SJCRH30 (cell line): ENCODE measurements at regions not wholly inside any gene's neighbourhood (a gene's known extent, or its start where the extent isn't known, plus 50 kb on each side); places are given as distances from the start of the nearest gene placed in this dataset.

ENCODE experiments used
- DNase-seq, 2 experiments: peaks; one replicate each; pipeline ENCODE4 v3.0.0-alpha.2; 2015 to 2020
- H3K27ac ChIP-seq: fragments of 250-450 bp; sonication (Bioruptor Pico); 2 replicates; pipeline ENCODE4 v1.5.1; 2020; ENCODE audit warnings: mild to moderate bottlenecking, moderate library complexity
- H3K27me3 ChIP-seq: fragments of 250-450 bp; sonication (Bioruptor Pico); 2 replicates; pipeline ENCODE4 v1.5.1; 2020; ENCODE audit warnings: mild to moderate bottlenecking, moderate library complexity
- H3K36me3 ChIP-seq: fragments of 250-450 bp; sonication (Bioruptor Pico); 2 replicates; pipeline ENCODE4 v1.5.1; 2020; ENCODE audit warnings: mild to moderate bottlenecking, moderate library complexity
- H3K4me1 ChIP-seq: fragments of 250-450 bp; sonication (Bioruptor Pico); 2 replicates; pipeline ENCODE4 v1.5.1; 2020; ENCODE audit warnings: mild to moderate bottlenecking, moderate library complexity
- H3K4me3 ChIP-seq: fragments of 250-450 bp; sonication (Bioruptor Pico); 2 replicates; pipeline ENCODE4 v1.5.1; 2020; ENCODE audit warnings: mild to moderate bottlenecking, moderate library complexity
- H3K9me3 ChIP-seq: fragments of 250-450 bp; sonication (Bioruptor Pico); replicated peaks from 2 replicates; pipeline ENCODE4 v1.5.1; 2020; ENCODE audit warnings: mild to moderate bottlenecking, moderate library complexity

DNA sequence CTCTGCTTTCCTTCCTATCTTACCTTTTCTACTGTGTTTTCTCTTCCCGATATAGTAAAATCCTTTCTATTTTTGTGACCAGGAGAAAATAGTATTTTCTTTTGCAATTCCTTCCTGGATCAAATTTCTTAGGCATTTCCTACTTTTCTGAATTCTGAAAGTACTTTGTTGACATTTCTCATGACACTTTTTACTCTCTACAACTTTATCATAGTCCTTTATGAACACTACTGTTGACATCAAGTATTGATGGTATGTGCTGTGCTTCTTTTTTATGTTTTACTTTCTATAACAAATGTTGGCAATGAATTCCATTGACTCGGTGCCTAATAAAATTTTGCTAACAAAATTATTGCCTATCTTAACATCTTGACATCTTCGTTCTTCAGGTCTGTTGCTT, 217.7 kb upstream of the TCF4 start:
- Histone ChIP-seq H3K9me3 (no peaks in the 10 kb centered on the region), H3K27ac (no peak overlapping the region), H3K27me3 (no peaks in the 10 kb centered on the region), H3K4me1 (no peaks in the 10 kb centered on the region), H3K4me3 (no peak overlapping the region), H3K36me3 (no peaks in the 10 kb centered on the region)
- DNase-seq = no peak

GRCh38 chr18:55795101-55795669, 207.2 kb upstream of the TCF4 start:
- Histone ChIP-seq H3K36me3 (no peaks in the 10 kb centered on the region), H3K4me1 (no peaks in the 10 kb centered on the region), H3K4me3 (no peak overlapping the region), H3K27me3 (no peaks in the 10 kb centered on the region), H3K9me3 (no peaks in the 10 kb centered on the region), H3K27ac (no peak overlapping the region)
- no peak for DNase-seq

GRCh38 chr18:55794288-55795052, 206.5 kb upstream of the TCF4 start:
- DNase-seq = no peak
- H3K4me3 ChIP-seq = no peak overlapping the region
- no peaks in the 10 kb centered on the region for H3K27me3 ChIP-seq
- H3K4me1 ChIP-seq = no peaks in the 10 kb centered on the region
- no peaks in the 10 kb centered on the region for H3K36me3 ChIP-seq
- no peaks in the 10 kb centered on the region for H3K9me3 ChIP-seq
- H3K27ac ChIP-seq = no peak overlapping the region

DNA sequence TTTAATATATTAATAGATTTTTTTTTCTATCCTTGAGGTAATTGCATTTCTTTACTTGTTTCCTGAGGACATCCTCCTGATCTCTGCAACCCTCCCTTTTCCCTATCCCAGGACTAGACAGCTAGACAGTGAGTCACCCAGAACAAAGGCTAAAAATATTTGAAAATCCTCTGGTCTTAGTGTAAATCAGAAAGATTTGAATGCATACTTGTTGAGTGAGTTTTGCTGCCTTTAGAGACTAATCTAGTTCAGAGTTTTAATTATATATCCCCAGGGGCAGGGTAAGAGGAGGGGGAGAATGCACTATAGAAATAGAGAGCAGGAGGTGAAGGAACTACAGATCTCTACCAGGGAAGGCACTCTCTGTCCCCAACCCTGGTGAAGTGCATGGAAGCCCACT, 202.3 kb upstream of the TCF4 start:
- no peaks in the 10 kb centered on the region for H3K36me3 ChIP-seq
- no peaks in the 10 kb centered on the region for H3K27me3 ChIP-seq
- H3K4me1 ChIP-seq = no peaks in the 10 kb centered on the region
- no peak for DNase-seq
- peak overlapping the region; percentile 43 for H3K27ac ChIP-seq
- no peak overlapping the region for H3K4me3 ChIP-seq
- no peaks in the 10 kb centered on the region for H3K9me3 ChIP-seq

- no peaks in the 10 kb centered on the region for H3K9me3 ChIP-seq
- H3K4me3 ChIP-seq = no peak overlapping the region
- no peaks in the 10 kb centered on the region for H3K27me3 ChIP-seq
- no peak overlapping the region for H3K27ac ChIP-seq
- H3K36me3 ChIP-seq = no peaks in the 10 kb centered on the region
- DNase-seq = no peak
- H3K4me1 ChIP-seq = no peaks in the 10 kb centered on the region
Observed at GRCh38 chr18:55787536-55788073, 199.6 kb upstream of the TCF4 start.

DNA sequence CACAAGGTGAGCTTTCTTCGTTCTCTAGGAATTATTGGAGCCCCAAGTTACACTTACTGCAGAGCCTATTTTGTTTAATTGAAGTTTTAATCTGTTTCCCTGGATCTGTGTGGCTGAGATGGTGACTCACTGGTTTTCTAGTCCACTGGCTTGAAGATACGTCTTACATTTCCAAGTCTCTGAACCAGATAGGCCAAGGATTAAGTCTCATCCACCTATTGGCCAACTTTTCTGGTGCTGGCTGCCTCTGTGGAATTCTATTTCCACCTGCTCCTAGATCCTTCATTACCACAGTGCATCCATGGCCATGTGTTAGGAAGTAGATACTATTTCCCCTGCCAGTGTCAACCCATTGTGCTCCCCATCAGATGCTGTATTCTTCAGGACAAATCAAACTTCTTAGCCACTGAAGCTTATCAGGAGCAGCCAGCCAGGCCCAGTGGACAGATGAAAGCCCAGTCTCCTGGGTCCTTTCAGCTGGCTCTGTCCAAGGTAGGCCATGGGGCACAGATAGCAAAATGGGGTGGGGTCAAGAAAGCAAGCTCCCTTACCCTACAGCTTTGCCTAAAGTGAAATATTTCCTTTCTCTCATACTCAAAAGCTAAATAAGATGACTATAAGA, 198.8 kb upstream of the TCF4 start:
- Histone ChIP-seq H3K27me3 (no peaks in the 10 kb centered on the region), H3K9me3 (no peaks in the 10 kb centered on the region), H3K36me3 (no peaks in the 10 kb centered on the region), H3K27ac (no peak overlapping the region), H3K4me1 (no peaks in the 10 kb centered on the region), H3K4me3 (no peak overlapping the region)
- no peak for DNase-seq

- no peaks in the 10 kb centered on the region for H3K9me3 ChIP-seq
- no peaks in the 10 kb centered on the region for H3K36me3 ChIP-seq
- H3K27me3 ChIP-seq = no peaks in the 10 kb centered on the region
- no peak overlapping the region for H3K4me3 ChIP-seq
- H3K27ac ChIP-seq = no peak overlapping the region
- no peak for DNase-seq
- H3K4me1 ChIP-seq = peaks cover 1% of the 10 kb centered on the region; the same call in 1 of the 2 replicates
Observed at GRCh38 chr18:55783921-55784320, 195.9 kb upstream of the TCF4 start.

DNA sequence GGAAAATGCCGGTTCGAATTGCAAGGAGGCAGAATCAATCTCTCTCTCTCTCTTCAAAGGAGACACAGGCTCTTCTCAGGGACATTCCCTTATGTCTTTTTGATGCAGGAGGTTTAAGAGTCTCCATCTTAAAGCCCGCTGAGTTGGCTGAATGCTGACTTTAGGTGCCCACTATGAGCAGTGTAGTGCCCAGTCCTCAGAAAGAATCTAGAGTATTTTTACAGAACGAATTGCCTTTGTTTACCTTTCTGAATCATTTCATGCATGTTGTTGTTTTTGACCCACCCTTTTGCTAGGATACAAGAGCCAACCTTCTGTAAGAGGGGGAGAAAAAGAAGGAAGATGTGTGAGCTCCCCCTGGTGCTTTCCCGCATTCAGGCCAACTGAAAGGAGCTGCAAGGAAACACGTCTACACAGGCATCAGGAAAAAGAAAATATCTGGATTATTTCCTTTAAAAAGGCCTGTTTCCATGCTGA, 193.5 kb upstream of the TCF4 start:
- Histone ChIP-seq H3K4me1 (peaks cover 3% of the 10 kb centered on the region; the same call in 1 of the 2 replicates), H3K4me3 (no peak overlapping the region), H3K27ac (no peak overlapping the region), H3K36me3 (no peaks in the 10 kb centered on the region), H3K27me3 (no peaks in the 10 kb centered on the region), H3K9me3 (no peaks in the 10 kb centered on the region)
- DNase-seq = peak in 1 of 2 experiments; percentile 64

GRCh38 chr18:55780586-55781071, 192.6 kb upstream of the TCF4 start:
- Histone ChIP-seq H3K27me3 (no peaks in the 10 kb centered on the region), H3K36me3 (no peaks in the 10 kb centered on the region), H3K9me3 (no peaks in the 10 kb centered on the region), H3K4me1 (peaks cover 3% of the 10 kb centered on the region; the same call in 1 of the 2 replicates), H3K27ac (no peak overlapping the region), H3K4me3 (peak overlapping the region; percentile 61)
- DNase-seq = no peak

GRCh38 chr18:55779691-55780585, 191.9 kb upstream of the TCF4 start:
- peak; percentile 40 to 55 for DNase-seq
- no peaks in the 10 kb centered on the region for H3K36me3 ChIP-seq
- H3K4me3 ChIP-seq = peak overlapping the region; percentile 61
- H3K4me1 ChIP-seq = peaks cover 3% of the 10 kb centered on the region; the same call in 1 of the 2 replicates
- peak overlapping the region; percentile 70 for H3K27ac ChIP-seq
- no peaks in the 10 kb centered on the region for H3K27me3 ChIP-seq
- H3K9me3 ChIP-seq = no peaks in the 10 kb centered on the region

- peak overlapping the region; percentile 61 for H3K4me3 ChIP-seq
Observed at GRCh38 chr18:55778788-55779690, 191.0 kb upstream of the TCF4 start.

DNA sequence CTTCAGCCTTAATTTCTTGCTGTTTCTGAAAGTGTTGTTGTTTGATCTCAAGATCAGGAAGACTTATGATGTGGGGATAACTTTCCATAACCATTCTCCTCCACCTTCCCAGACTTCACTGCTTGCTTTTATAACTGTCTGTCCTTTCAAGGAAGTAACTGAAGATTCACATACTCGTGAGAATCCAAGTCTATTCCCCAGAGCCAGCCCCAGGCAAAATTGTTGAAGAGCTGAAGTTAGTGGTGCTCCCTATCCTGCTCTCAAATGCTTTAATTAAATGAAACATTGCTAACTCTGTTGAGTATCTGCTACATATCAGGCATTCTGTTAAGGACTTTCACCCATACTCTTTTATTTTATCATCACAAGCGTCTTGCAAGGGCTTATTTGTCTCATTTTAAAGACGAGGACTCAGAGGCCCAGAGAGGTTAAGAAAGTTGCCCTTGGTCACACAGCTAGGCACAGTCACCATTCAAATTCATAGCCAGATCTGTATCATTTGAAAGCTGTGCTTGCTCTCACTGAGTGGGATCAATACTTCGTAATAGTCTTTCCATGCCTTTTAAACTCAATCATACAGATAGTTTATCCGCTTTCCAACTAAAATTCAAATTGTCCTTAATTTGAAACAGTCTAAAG, 189.8 kb upstream of the TCF4 start:
- DNase-seq = no peak
- Histone ChIP-seq H3K4me3 (no peak overlapping the region), H3K9me3 (no peaks in the 10 kb centered on the region), H3K27me3 (no peaks in the 10 kb centered on the region), H3K4me1 (peaks cover 3% of the 10 kb centered on the region; the same call in 1 of the 2 replicates), H3K27ac (no peak overlapping the region), H3K36me3 (no peaks in the 10 kb centered on the region)

More at GRCh38 chr18:55778788-55779690, 191.0 kb upstream of the TCF4 start:
- DNase-seq = peak in 1 of 2 experiments; percentile 22
- H3K36me3 ChIP-seq = no peaks in the 10 kb centered on the region
- H3K27me3 ChIP-seq = no peaks in the 10 kb centered on the region
- peaks cover 3% of the 10 kb centered on the region; the same call in 1 of the 2 replicates for H3K4me1 ChIP-seq
- H3K27ac ChIP-seq = peak overlapping the region; percentile 70
- H3K9me3 ChIP-seq = no peaks in the 10 kb centered on the region

- H3K9me3 ChIP-seq = no peaks in the 10 kb centered on the region
Observed at GRCh38 chr18:55775972-55776371, 188.0 kb upstream of the TCF4 start.

More at GRCh38 chr18:55775972-55776371, 188.0 kb upstream of the TCF4 start:
- Histone ChIP-seq H3K4me1 (peaks cover 3% of the 10 kb centered on the region; the same call in 1 of the 2 replicates), H3K27ac (no peak overlapping the region), H3K4me3 (no peak overlapping the region), H3K36me3 (no peaks in the 10 kb centered on the region), H3K27me3 (no peaks in the 10 kb centered on the region)
- DNase-seq = no peak
